HepG2 (cell line): ENCODE measurements at regions not wholly inside any gene's neighbourhood (a gene's known extent, or its start where the extent isn't known, plus 50 kb on each side); places are given as distances from the start of the nearest gene placed in this dataset.

Experiments
- FOXM1 ChIP-seq: sonication (generic); formaldehyde crosslinking; IDR thresholded peaks from 2 replicates; pipeline ENCODE4 v1.5.0; 2020; ENCODE audit warnings: missing genetic modification reagents
- HCFC1 ChIP-seq: fragments of 150-350 bp; IDR thresholded peaks from 2 replicates; pipeline ENCODE4 v1.6.1; 2014; ENCODE audit warnings: low read depth, low read length
- HNRNPL ChIP-seq: fragments of 200-400 bp; formaldehyde crosslinking; IDR thresholded peaks from 2 replicates; pipeline ENCODE4 v1.6.1; 2017; ENCODE audit warnings: mild to moderate bottlenecking, low read depth, low read length
- MAF1 ChIP-seq: sonication (generic); formaldehyde crosslinking; IDR thresholded peaks from 2 replicates; pipeline ENCODE4 v1.5.0; 2020; ENCODE audit warnings: missing genetic modification reagents, borderline replicate concordance
- ZNF138 ChIP-seq: sonication (generic); formaldehyde crosslinking; IDR thresholded peaks from 2 replicates; pipeline ENCODE4 v1.5.0; 2020; ENCODE audit warnings: mild to moderate bottlenecking, low read depth, missing genetic modification reagents
- ZNF30 ChIP-seq: sonication (generic); formaldehyde crosslinking; IDR thresholded peaks from 2 replicates; pipeline ENCODE4 v1.5.0; 2020; ENCODE audit warnings: mild to moderate bottlenecking, missing genetic modification reagents
- ZNF569 ChIP-seq: sonication (generic); formaldehyde crosslinking; IDR thresholded peaks from 2 replicates; pipeline ENCODE4 v1.5.0; 2020; ENCODE audit warnings: mild to moderate bottlenecking, missing genetic modification reagents, moderate library complexity, borderline replicate concordance
- ZNF839 ChIP-seq: sonication (generic); formaldehyde crosslinking; IDR thresholded peaks from 2 replicates; pipeline ENCODE4 v1.4.0; 2020; ENCODE audit warnings: missing genetic modification reagents, mild to moderate bottlenecking, borderline replicate concordance
- TF ChIP-seq, protein P1 (sequence below): sonication (generic); formaldehyde crosslinking; IDR thresholded peaks from 2 replicates; pipeline ENCODE4 v1.4.0; 2020; ENCODE audit warnings: missing genetic modification reagents
- TF ChIP-seq, protein P2 (sequence below): sonication (generic); formaldehyde crosslinking; IDR thresholded peaks from 2 replicates; pipeline ENCODE4 v1.8.0; 2022; ENCODE audit warnings: missing genetic modification reagents, mild to moderate bottlenecking, moderate library complexity, borderline replicate concordance
- TF ChIP-seq, protein P3 (sequence below): sonication (generic); formaldehyde crosslinking; IDR thresholded peaks from 2 replicates; pipeline ENCODE4 v1.5.0; 2020; ENCODE audit warnings: mild to moderate bottlenecking, missing genetic modification reagents, moderate library complexity
- TF ChIP-seq, protein P4 (sequence below): sonication (generic); formaldehyde crosslinking; IDR thresholded peaks from 2 replicates; pipeline ENCODE4 v1.8.1; 2023; ENCODE audit warnings: missing genetic modification reagents, mild to moderate bottlenecking, borderline replicate concordance
- TF ChIP-seq, protein P5 (sequence below): sonication (generic); formaldehyde crosslinking; IDR thresholded peaks from 2 replicates; pipeline ENCODE4 v1.8.1; 2022; ENCODE audit warnings: low read depth, mild to moderate bottlenecking, missing genetic modification reagents

DNA sequence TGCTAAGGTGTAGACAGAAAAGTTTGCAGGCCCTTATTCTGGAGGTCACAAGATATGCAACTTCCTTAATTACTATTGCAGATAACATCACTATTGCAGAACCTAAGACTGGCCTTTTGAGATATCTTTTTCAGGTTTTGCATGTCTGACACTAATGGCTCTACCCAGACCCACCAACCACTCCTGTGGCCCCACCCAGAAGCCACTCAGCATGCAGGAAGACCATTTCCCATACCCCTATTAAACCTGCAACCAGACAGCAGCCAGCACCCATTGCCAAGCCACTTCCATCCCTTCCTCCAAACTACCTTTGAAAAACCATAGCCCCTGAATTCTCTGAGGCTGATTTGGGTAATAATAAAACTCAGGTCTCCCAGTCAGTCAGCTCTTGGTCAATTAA, 297.6 kb downstream of the SLITRK6 start:
- TF ChIP-seq, protein P1, sequence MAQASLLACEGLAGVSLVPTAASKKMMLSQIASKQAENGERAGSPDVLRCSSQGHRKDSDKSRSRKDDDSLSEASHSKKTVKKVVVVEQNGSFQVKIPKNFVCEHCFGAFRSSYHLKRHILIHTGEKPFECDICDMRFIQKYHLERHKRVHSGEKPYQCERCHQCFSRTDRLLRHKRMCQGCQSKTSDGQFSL (CRISPR knock-in tag) = no peak
- TF ChIP-seq HCFC1 (no peak), ZNF569 (no peak), ZNF839 (no peak), HNRNPL (no peak), ZNF138 (no peak), FOXM1 (CRISPR knock-in tag) (no peak), ZNF30 (CRISPR knock-in tag) (no peak), MAF1 (CRISPR knock-in tag) (no peak)
- TF ChIP-seq, protein P2, sequence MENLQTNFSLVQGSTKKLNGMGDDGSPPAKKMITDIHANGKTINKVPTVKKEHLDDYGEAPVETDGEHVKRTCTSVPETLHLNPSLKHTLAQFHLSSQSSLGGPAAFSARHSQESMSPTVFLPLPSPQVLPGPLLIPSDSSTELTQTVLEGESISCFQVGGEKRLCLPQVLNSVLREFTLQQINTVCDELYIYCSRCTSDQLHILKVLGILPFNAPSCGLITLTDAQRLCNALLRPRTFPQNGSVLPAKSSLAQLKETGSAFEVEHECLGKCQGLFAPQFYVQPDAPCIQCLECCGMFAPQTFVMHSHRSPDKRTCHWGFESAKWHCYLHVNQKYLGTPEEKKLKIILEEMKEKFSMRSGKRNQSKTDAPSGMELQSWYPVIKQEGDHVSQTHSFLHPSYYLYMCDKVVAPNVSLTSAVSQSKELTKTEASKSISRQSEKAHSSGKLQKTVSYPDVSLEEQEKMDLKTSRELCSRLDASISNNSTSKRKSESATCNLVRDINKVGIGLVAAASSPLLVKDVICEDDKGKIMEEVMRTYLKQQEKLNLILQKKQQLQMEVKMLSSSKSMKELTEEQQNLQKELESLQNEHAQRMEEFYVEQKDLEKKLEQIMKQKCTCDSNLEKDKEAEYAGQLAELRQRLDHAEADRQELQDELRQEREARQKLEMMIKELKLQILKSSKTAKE (CRISPR knock-in tag) = no peak
- TF ChIP-seq, protein P3, sequence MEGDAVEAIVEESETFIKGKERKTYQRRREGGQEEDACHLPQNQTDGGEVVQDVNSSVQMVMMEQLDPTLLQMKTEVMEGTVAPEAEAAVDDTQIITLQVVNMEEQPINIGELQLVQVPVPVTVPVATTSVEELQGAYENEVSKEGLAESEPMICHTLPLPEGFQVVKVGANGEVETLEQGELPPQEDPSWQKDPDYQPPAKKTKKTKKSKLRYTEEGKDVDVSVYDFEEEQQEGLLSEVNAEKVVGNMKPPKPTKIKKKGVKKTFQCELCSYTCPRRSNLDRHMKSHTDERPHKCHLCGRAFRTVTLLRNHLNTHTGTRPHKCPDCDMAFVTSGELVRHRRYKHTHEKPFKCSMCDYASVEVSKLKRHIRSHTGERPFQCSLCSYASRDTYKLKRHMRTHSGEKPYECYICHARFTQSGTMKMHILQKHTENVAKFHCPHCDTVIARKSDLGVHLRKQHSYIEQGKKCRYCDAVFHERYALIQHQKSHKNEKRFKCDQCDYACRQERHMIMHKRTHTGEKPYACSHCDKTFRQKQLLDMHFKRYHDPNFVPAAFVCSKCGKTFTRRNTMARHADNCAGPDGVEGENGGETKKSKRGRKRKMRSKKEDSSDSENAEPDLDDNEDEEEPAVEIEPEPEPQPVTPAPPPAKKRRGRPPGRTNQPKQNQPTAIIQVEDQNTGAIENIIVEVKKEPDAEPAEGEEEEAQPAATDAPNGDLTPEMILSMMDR (CRISPR knock-in tag) = no peak
- TF ChIP-seq, protein P4, sequence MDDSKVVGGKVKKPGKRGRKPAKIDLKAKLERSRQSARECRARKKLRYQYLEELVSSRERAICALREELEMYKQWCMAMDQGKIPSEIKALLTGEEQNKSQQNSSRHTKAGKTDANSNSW (CRISPR knock-in tag) = no peak
- TF ChIP-seq, protein P5, sequence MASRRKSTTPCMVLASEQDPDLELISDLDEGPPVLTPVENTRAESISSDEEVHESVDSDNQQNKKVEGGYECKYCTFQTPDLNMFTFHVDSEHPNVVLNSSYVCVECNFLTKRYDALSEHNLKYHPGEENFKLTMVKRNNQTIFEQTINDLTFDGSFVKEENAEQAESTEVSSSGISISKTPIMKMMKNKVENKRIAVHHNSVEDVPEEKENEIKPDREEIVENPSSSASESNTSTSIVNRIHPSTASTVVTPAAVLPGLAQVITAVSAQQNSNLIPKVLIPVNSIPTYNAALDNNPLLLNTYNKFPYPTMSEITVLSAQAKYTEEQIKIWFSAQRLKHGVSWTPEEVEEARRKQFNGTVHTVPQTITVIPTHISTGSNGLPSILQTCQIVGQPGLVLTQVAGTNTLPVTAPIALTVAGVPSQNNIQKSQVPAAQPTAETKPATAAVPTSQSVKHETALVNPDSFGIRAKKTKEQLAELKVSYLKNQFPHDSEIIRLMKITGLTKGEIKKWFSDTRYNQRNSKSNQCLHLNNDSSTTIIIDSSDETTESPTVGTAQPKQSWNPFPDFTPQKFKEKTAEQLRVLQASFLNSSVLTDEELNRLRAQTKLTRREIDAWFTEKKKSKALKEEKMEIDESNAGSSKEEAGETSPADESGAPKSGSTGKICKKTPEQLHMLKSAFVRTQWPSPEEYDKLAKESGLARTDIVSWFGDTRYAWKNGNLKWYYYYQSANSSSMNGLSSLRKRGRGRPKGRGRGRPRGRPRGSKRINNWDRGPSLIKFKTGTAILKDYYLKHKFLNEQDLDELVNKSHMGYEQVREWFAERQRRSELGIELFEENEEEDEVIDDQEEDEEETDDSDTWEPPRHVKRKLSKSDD = no peak
